ENCODE measurements at regions not wholly inside any gene's neighbourhood (a gene's known extent, or its start where the extent isn't known, plus 50 kb on each side); places are given as distances from the start of the nearest gene placed in this dataset.

DNA sequence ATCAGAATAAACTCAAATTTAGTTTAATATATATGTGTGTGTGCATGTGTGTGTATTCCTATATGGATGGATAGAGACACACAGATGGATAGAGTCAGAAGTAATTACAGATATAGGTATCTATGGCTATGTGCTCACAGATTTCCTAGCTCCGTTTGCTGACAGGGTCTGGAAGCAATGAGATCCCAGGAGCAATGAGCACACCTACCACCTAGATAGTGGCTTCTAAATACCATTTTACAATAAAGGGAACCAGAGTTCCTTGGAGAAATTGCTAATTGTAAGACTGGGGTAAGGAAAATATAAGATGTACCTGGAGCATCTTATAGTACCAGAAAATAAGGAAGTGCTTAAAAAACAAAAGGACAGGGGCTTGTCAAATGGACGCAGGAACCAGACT is 196.2 kb upstream of the PRDM1 start:
- CTCF ChIA-PET, result interaction anchor here (0.9 kb wide), 1 partner anchor 79 kb away, joined by 4 read pairs; no protein-coding TSS in a partner anchor
- Mint-ChIP-seq H3K27ac (no peak overlapping the region), H3K27me3 (no peaks in the 10 kb centered on the region)

DNA sequence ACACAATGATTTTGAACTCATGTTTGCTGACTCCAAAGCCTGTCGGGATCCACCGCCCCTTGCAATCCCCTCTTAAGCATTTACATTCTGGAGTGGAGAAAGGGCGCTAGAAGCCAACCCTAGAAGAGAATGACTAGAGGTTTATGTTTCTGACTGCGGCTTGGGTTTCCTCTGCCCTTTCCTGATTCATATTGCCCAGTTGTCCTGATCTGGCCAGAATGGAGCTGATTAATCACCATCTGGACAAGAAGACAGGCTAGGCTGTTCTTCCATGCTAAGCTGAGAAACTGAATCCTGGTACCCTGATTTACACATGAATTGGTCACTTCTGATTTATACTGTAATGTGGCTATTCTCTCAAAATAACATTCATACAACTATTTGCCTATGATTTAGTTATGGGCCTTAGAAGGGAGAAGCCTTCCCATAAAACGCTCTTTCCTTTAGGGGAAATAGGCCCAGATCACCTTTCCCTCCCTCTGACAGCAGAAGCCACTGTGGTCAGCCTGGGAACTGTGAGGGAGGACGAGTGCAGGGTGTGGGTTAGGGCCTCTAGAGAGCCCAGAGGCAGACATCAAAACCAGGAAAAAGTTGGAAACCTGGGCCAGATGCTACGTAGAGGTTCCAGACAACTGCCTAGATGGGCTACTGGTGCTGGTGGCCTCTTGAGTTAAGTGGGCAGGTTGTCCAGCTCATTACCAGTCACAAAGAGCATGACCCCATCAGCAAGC is 199.2 kb upstream of the PRDM1 start:
- ATAC-seq (peak; percentile 13), DNase-seq (no peak)
- peak overlapping the region; percentile 75 for H3K27ac Mint-ChIP-seq
- no peak overlapping the region for H3K4me3 Mint-ChIP-seq
- no peaks in the 10 kb centered on the region for H3K27me3 Mint-ChIP-seq
- H3K9me3 Mint-ChIP-seq (ENCODE audit: low read depth), result no peaks in the 10 kb centered on the region
- peaks cover 10% of the 10 kb centered on the region for H3K36me3 Mint-ChIP-seq
- peaks cover 57% of the 10 kb centered on the region for H3K4me1 Mint-ChIP-seq
- CTCF ChIA-PET, result no interaction called here

More for the DNA sequence above, 196.2 kb upstream of the PRDM1 start:
- H3K4me1 Mint-ChIP-seq, result peaks cover 47% of the 10 kb centered on the region
- DNase-seq (no peak), ATAC-seq (no peak)
- peaks cover 19% of the 10 kb centered on the region for H3K36me3 Mint-ChIP-seq
- no peak overlapping the region for H3K4me3 Mint-ChIP-seq
- H3K9me3 Mint-ChIP-seq (ENCODE audit: low read depth), result no peaks in the 10 kb centered on the region

DNA sequence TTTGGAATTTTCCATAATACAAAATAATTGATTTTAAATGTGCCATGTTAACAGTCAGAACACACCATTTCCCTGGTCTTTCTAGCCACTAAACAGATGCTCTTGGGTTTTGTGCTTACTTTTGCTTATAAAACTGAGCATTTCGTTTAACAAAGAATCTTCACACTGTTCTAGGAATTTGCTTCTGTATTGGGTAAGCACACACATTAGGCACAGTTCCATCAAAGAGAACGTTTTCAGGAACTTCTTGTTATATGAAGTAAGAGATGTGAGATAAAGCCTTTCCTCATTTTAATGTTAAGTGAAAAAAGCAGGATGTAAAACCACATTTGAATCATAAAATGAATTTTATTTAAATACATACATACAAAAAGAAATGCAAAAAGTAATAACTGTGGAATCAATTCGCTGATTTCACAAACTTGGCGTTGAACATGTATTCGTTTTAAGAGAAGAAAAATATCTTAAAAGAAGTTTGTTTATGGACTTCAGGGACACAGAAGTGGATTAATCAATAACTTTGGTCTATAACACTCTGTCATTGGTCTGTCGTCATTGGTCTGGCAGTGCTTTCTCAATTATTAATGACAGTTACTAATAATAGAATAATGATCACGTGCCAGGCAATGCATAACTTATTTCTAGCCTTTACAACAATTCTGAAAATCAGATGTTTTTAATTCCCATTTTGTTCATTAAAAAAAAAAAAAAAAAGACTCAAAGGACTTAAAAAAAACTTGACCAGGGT is 199.9 kb upstream of the PRDM1 start:
- H3K4me1 Mint-ChIP-seq, result peaks cover 58% of the 10 kb centered on the region
- no peak for DNase-seq
- H3K36me3 Mint-ChIP-seq, result peaks cover 10% of the 10 kb centered on the region
- CTCF ChIA-PET, result no interaction called here
- no peak overlapping the region for H3K27ac Mint-ChIP-seq
- ATAC-seq, result no peak
- H3K9me3 Mint-ChIP-seq (ENCODE audit: low read depth), result no peaks in the 10 kb centered on the region
- H3K27me3 Mint-ChIP-seq, result peaks cover 4% of the 10 kb centered on the region
- H3K4me3 Mint-ChIP-seq, result no peak overlapping the region

DNA sequence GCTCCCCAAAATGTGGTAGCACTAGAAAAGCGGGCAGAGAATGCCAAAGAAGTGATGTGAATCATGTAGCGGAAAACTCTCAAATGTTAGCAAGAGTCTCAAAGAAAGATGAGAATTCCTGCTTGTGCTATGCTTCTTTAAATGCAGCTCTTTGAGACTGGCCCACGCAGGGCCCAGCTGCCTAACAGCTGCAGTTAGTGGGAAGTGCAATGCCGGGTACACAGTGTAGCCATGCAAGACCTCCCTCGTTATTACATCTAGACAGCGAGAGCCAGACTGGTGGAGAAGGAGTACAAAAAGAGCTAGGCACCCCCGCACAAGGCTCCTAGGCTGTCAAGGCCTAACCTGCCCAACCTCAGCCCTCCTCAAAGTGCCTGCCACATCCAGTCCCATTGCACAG is 201.7 kb upstream of the PRDM1 start:
- no peak overlapping the region for H3K27ac Mint-ChIP-seq
- H3K9me3 Mint-ChIP-seq (ENCODE audit: low read depth), result no peaks in the 10 kb centered on the region
- H3K4me3 Mint-ChIP-seq, result no peak overlapping the region
- peaks cover 74% of the 10 kb centered on the region for H3K4me1 Mint-ChIP-seq
- H3K36me3 Mint-ChIP-seq, result peaks cover 10% of the 10 kb centered on the region
- peaks cover 9% of the 10 kb centered on the region for H3K27me3 Mint-ChIP-seq
- CTCF ChIA-PET, result interaction anchor here (0.9 to 1.4 kb wide), 2 partner anchors 76 to 339 kb away, joined by 3 to 4 read pairs; no protein-coding TSS in a partner anchor
- no peak for DNase-seq
- no peak for ATAC-seq

DNA sequence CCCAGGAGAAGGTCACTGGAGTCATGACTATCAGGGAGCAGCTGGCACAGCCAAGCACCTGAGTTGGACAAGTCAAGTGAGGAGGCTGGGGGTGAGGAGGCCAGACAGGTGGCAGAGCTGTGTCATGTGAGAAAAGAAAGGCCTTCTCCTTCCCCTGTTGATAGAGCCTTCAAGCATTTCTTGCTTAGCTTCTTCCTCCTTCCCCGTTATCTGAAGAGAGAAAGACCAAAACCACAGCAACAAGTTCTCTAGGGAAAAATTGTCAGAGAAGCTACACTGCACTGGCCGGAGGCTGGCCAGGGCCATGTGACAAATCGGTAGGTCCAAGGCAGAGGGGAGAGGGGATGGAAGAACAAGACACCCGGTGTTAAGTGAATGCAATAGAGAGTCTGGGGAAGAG is 202.1 kb upstream of the PRDM1 start:
- ATAC-seq (no peak), DNase-seq (no peak)
- Mint-ChIP-seq H3K4me3 (no peak overlapping the region), H3K27me3 (peaks cover 9% of the 10 kb centered on the region), H3K4me1 (peaks cover 72% of the 10 kb centered on the region), H3K27ac (no peak overlapping the region), H3K36me3 (peaks cover 10% of the 10 kb centered on the region), H3K9me3 (ENCODE audit: low read depth) (no peaks in the 10 kb centered on the region)
- CTCF ChIA-PET, result interaction anchor here (0.9 to 1.4 kb wide), 4 partner anchors 10 to 339 kb away, joined by 3 to 4 read pairs (median 3); no protein-coding TSS in a partner anchor

DNA sequence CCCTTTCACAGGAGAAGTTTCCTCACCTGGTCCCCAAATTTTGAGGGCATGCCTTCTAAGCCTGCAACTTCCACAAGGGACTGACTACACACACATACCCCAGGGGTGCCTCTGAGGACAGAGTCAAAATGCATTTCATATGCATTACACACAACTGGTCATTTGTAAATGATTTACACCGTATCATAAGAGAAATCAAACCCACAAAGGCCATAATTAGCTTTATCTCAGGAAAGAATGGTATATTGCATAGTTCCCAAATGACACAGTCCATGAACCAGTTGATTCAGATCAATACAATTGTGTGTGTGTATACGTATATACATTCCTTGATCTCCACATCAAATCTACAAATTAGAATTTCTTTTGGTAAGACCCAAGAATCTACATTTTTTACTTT is 203.3 kb upstream of the PRDM1 start:
- Mint-ChIP-seq H3K4me3 (no peak overlapping the region), H3K27ac (no peak overlapping the region), H3K36me3 (peaks cover 18% of the 10 kb centered on the region), H3K27me3 (peaks cover 12% of the 10 kb centered on the region), H3K9me3 (ENCODE audit: low read depth) (peaks cover 4% of the 10 kb centered on the region), H3K4me1 (peaks cover 60% of the 10 kb centered on the region)
- CTCF ChIA-PET, result interaction anchor here (1.0 to 1.5 kb wide), 5 partner anchors 10 to 369 kb away, joined by 3 to 4 read pairs (median 3); no protein-coding TSS in a partner anchor
- DNase-seq (no peak), ATAC-seq (no peak)

DNA sequence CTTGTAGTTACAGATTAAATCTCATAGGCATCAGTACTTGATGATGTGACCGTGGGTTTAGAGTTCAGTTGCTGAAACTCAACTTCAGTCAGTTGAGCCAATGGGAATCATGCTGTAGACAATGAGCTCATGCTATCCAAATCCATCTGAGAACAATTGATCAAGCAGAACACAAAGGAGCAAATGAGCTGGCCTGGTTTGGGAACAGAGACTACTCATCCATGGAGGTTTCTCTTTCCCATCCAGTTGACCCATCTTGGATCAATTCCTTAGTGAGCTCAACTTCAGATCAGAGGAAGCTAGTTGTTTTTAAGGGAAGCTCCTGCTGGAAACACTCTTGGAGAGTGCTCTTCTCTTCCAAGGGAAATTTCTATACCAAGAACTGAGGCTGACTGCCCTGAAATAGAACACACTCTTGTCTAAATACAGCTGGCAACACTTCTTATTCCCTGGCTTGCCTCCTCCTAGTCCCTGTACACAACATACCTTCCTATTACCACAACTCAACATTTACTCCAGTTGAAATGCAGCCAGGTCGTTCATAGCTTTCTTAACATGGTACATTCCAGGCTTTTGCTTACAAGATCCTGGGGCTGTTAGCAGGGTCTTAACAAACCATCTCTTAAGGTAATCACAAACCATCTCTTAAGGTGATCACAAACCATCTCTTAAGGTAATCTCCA is 203.9 kb upstream of the PRDM1 start:
- CTCF ChIA-PET, result interaction anchor here (0.8 to 1.5 kb wide), 5 partner anchors 9 to 370 kb away, joined by 3 to 4 read pairs (median 3); no protein-coding TSS in a partner anchor
- ATAC-seq, result no peak
- Mint-ChIP-seq H3K27me3 (peaks cover 12% of the 10 kb centered on the region), H3K27ac (no peak overlapping the region), H3K36me3 (peaks cover 15% of the 10 kb centered on the region), H3K4me3 (no peak overlapping the region), H3K4me1 (peaks cover 55% of the 10 kb centered on the region), H3K9me3 (ENCODE audit: low read depth) (peaks cover 4% of the 10 kb centered on the region)
- DNase-seq, result no peak

DNA sequence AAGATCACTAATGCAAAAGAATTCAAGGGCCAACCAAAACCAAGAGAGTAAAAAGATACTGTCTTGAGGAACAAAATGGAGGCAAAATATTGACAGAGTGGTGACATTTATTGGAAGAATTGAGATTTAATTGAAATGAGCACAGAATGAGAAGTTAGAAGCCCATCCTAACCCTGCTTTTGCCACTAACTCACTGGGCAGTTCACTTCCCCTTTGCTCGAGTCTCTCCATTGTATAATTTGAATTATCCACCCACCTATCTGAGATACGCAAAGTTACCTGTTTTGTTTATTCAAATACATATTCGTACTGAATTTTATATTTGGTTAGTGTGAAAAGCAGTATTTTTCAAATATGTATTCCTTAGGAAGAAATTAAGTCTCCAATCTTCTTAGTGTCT is 204.5 kb upstream of the PRDM1 start:
- ATAC-seq (no peak), DNase-seq (no peak)
- peaks cover 50% of the 10 kb centered on the region for H3K4me1 Mint-ChIP-seq
- no peak overlapping the region for H3K27ac Mint-ChIP-seq
- CTCF ChIA-PET, result interaction anchor here (0.8 to 1.1 kb wide), 2 partner anchors 12 to 19 kb away, joined by 3 read pairs; no protein-coding TSS in a partner anchor
- H3K4me3 Mint-ChIP-seq, result no peak overlapping the region
- H3K36me3 Mint-ChIP-seq, result peaks cover 17% of the 10 kb centered on the region
- peaks cover 12% of the 10 kb centered on the region for H3K27me3 Mint-ChIP-seq
- peaks cover 4% of the 10 kb centered on the region for H3K9me3 Mint-ChIP-seq (ENCODE audit: low read depth)

DNA sequence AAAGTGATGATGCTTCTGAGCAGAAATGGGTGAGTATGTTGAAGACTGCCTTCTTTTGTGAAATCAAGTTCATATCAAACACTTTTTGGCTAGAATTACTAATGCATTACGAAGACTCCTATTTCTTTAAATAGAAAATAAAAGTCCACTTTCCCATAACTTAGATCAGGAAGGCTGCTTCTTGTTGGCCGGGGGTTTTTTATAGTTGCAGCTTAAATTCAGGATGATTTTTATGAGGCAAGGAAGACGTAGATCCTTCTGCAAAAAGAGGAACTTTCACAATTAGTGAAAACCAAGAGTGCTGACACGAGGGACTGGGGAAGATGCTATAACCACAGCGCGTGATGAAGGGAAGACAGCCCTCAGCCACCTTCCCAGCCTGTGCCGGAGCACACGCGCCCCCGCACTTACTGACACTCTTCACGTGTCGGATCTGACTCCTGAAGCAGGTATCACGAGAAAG is 206.1 kb upstream of the PRDM1 start:
- peak overlapping the region; percentile 45 for H3K4me3 Mint-ChIP-seq
- DNase-seq (no peak), ATAC-seq (peak; percentile 63)
- H3K27me3 Mint-ChIP-seq, result peaks cover 14% of the 10 kb centered on the region
- H3K27ac Mint-ChIP-seq, result peak overlapping the region; percentile 25
- H3K9me3 Mint-ChIP-seq (ENCODE audit: low read depth), result peaks cover 4% of the 10 kb centered on the region
- H3K36me3 Mint-ChIP-seq, result peaks cover 22% of the 10 kb centered on the region
- H3K4me1 Mint-ChIP-seq, result peaks cover 41% of the 10 kb centered on the region
- CTCF ChIA-PET, result interaction anchor here (0.6 to 1.1 kb wide), 4 partner anchors 14 to 463 kb away, joined by 3 read pairs; no protein-coding TSS in a partner anchor

DNA sequence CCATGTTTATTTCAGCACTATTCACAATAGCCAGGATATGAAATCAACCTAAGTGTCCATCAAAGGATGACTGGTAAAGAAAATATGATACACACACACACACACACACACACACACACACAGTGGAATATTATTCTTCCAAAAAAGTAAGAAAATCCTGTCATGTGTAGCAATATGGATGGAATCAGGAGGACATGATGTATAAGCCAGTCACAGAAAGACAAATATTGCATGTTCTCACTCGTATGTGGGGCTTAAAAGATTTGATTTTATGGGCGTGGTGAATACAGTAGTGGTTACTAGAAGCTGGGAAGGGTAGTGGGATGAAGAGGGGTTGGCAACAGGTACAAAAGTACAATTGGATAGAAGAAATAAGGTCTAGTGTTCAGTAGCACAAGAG is 207.0 kb upstream of the PRDM1 start:
- no peak for ATAC-seq
- Mint-ChIP-seq H3K27ac (no peak overlapping the region), H3K4me3 (no peak overlapping the region), H3K9me3 (ENCODE audit: low read depth) (peaks cover 4% of the 10 kb centered on the region), H3K36me3 (peaks cover 25% of the 10 kb centered on the region), H3K27me3 (peaks cover 14% of the 10 kb centered on the region), H3K4me1 (peaks cover 39% of the 10 kb centered on the region)
- DNase-seq, result no peak
- CTCF ChIA-PET, result interaction anchor here (1.0 to 1.1 kb wide), 2 partner anchors 43 to 462 kb away, joined by 3 read pairs; no protein-coding TSS in a partner anchor

DNA sequence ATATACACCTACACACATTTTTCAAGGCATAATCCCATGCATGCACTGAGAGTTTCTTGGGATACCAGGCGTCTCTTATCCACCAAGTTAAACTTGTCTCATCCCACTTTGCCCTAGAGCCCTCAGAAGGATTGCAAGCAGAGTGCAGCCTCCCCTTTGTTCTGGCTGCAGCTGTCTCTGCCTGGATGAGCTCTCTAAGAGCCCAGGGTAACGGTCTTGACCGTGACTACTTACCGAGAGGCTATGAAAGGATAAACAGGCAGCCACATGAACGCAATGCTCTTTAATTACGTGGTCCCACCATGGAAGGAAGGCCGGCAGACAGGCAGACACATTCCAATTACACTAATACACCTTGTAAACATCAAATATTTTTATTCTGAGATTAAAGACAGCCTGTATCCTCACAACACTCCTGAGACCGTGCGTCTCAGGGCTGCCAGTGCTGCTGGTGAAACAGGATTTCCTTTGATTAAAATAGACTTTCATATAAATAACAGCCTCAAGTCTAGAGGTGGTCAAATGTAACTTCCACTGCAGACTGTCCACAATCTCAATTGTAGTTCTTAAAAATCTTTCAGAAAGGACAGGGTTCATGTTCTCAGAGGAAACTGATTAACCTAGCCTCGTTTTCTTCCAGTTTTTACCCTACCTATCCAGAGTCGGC is 210.0 kb upstream of the PRDM1 start:
- peaks cover 6% of the 10 kb centered on the region for H3K9me3 Mint-ChIP-seq (ENCODE audit: low read depth)
- H3K4me3 Mint-ChIP-seq, result no peak overlapping the region
- no peak overlapping the region for H3K27ac Mint-ChIP-seq
- H3K4me1 Mint-ChIP-seq, result peaks cover 33% of the 10 kb centered on the region
- CTCF ChIA-PET, result no interaction called here
- H3K27me3 Mint-ChIP-seq, result peaks cover 14% of the 10 kb centered on the region
- peaks cover 33% of the 10 kb centered on the region for H3K36me3 Mint-ChIP-seq
- DNase-seq (no peak), ATAC-seq (no peak)

DNA sequence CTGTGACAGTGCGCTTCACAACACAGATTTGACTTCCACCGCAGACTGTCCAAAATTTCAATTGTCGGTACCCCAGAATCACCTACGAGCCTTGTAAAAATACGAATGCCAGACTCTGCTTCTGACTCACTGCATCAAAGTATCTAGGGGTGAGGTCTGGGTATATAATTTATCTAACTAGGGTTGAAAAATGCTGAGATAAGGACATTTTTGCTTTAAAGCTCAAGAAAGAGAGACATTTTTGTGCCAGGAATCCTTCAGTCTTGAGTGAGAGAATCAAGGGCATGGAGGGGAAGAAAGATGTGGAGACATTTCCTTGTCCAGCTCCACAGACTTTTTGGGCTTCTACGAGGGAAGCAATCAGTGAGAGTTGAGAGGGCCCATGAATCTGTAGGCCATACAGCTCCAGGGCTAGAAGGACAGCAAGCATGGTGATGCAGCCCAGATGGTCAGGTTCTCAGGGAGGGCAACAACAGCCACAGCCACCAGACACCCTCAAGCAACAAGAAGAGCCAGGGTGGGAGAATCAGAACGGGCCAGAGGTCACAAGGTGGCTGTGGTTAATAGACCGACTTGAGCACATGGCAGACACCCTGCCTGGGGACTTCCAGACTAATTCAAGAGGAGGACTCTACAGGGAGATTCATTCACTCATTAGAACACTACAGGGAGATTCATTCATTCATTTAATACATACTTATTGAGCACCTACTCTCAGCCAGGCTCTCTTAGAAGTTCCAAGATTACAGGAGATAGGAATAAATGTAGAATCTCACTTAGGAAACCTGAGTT is 211.1 kb upstream of the PRDM1 start:
- DNase-seq (no peak), ATAC-seq (no peak)
- CTCF ChIA-PET, result no interaction called here
- Mint-ChIP-seq H3K4me3 (no peak overlapping the region), H3K27me3 (peaks cover 15% of the 10 kb centered on the region), H3K4me1 (peaks cover 24% of the 10 kb centered on the region), H3K27ac (no peak overlapping the region), H3K36me3 (peaks cover 37% of the 10 kb centered on the region), H3K9me3 (ENCODE audit: low read depth) (peaks cover 6% of the 10 kb centered on the region)
